Spleen (tissue), 7 donors: ENCODE measurements at regions not wholly inside any gene's neighbourhood (a gene's known extent, or its start where the extent isn't known, plus 50 kb on each side); places are given as distances from the start of the nearest gene placed in this dataset.

ENCODE experiments used
- POLR2A ChIP-seq, 3 donors: fragments of 450-650 bp; IDR thresholded peaks; one replicate each; pipeline ENCODE4 v1.5.1; 2017; ENCODE audit warnings: antibody characterized with exemption in 3 of 3, mild to moderate bottlenecking in 1 of 3
- TF ChIP-seq, protein P1 (sequence below), 11 experiments: fragments of 200-600 bp in 7 of 11; fragments of 450-650 bp in 4 of 11; sonication (generic) in 4 of 11; IDR thresholded peaks in 8 of 11; conservative IDR thresholded peaks in 3 of 11; 1 replicate in 7 of 11; 2 replicates in 4 of 11; pipeline versions ENCODE4 v1.4.0 to v1.8.0; 2016 to 2021; ENCODE audit warnings: antibody characterized with exemption in 11 of 11, inconsistent platforms in 4 of 11, mild to moderate bottlenecking in 1 of 11
- donor health status: DM: no; HTN: no; CAD: no; lungs with moderate emphysema.
- donor health status: DM: no; HTN: no; CAD: no.
- donor health status: DM: no; HTN: no; CAD: no.

- TF ChIP-seq POLR2A (IDR thresholded peaks at IDR 0.05): no peak
- TF ChIP-seq, protein P1, sequence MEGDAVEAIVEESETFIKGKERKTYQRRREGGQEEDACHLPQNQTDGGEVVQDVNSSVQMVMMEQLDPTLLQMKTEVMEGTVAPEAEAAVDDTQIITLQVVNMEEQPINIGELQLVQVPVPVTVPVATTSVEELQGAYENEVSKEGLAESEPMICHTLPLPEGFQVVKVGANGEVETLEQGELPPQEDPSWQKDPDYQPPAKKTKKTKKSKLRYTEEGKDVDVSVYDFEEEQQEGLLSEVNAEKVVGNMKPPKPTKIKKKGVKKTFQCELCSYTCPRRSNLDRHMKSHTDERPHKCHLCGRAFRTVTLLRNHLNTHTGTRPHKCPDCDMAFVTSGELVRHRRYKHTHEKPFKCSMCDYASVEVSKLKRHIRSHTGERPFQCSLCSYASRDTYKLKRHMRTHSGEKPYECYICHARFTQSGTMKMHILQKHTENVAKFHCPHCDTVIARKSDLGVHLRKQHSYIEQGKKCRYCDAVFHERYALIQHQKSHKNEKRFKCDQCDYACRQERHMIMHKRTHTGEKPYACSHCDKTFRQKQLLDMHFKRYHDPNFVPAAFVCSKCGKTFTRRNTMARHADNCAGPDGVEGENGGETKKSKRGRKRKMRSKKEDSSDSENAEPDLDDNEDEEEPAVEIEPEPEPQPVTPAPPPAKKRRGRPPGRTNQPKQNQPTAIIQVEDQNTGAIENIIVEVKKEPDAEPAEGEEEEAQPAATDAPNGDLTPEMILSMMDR (IDR thresholded peaks at IDR 0.05 in 8 of 11, conservative IDR thresholded peaks at IDR 0.05 in 3 of 11): no peak
Measured at GRCh38 chr11:24391167-24391566, 105.7 kb upstream of the LUZP2 start.
